NCI-H187 (cell line): ENCODE measurements at regions not wholly inside any gene's neighbourhood (a gene's known extent, or its start where the extent isn't known, plus 50 kb on each side); places are given as distances from the start of the nearest gene placed in this dataset.
A peak's percentile ranks its signal among the peaks of the same experiment; 100 is the strongest.
"Not testable (repeated sequence)": the region's sequence is repeated elsewhere in the genome, so short reads cannot be mapped to it uniquely, and the experiment has no call there.

Experiments
- DNase-seq, 2 experiments: peaks; one replicate each; lab custom pipeline; 2025; lab: John Stamatoyannopoulos, UW

GRCh38 chr12:78501825-78502224, 362.7 kb upstream of the SYT1 start:
- DNase-seq: no peak

- DNase-seq: no peak
These were observed 345.2 kb upstream of the SYT1 start for GRCh38 chr12:78519422-78519821.

GRCh38 chr12:78530100-78530765, 334.3 kb upstream of the SYT1 start:
- peak; percentile 14 to 36 for DNase-seq

GRCh38 chr12:78531831-78532458, 332.6 kb upstream of the SYT1 start:
- no peak for DNase-seq

- DNase-seq: no peak
These were observed 330.3 kb upstream of the SYT1 start for GRCh38 chr12:78534311-78534710.

GRCh38 chr12:78540606-78541336, 323.8 kb upstream of the SYT1 start:
- DNase-seq: no peak

- DNase-seq: no peak
These were observed 313.7 kb upstream of the SYT1 start for GRCh38 chr12:78550831-78551230.

GRCh38 chr12:78555802-78556201, 308.8 kb upstream of the SYT1 start:
- no peak for DNase-seq

- DNase-seq: no peak
These were observed 307.9 kb upstream of the SYT1 start for GRCh38 chr12:78556651-78557050.

GRCh38 chr12:78559416-78559815, 305.2 kb upstream of the SYT1 start:
- DNase-seq: no peak

- no peak for DNase-seq
These were observed 304.7 kb upstream of the SYT1 start for GRCh38 chr12:78559886-78560285.

- DNase-seq: no peak
These were observed 303.9 kb upstream of the SYT1 start for GRCh38 chr12:78560633-78561032.

- DNase-seq: peak; percentile 8 to 14
These were observed 302.0 kb upstream of the SYT1 start for GRCh38 chr12:78562368-78563205.

GRCh38 chr12:78563826-78564225, 300.7 kb upstream of the SYT1 start:
- DNase-seq: no peak

GRCh38 chr12:78566456-78566855, 298.1 kb upstream of the SYT1 start:
- no peak for DNase-seq

GRCh38 chr12:78568321-78569020, 296.1 kb upstream of the SYT1 start:
- DNase-seq: no peak

- DNase-seq: no peak
These were observed 292.6 kb upstream of the SYT1 start for GRCh38 chr12:78571953-78572352.

GRCh38 chr12:78575208-78575607, 289.4 kb upstream of the SYT1 start:
- DNase-seq: not testable (repeated sequence)

GRCh38 chr12:78579846-78580245, 284.7 kb upstream of the SYT1 start:
- no peak for DNase-seq

- DNase-seq: no peak
These were observed 284.3 kb upstream of the SYT1 start for GRCh38 chr12:78580296-78580695.

GRCh38 chr12:78584695-78585094, 279.9 kb upstream of the SYT1 start:
- DNase-seq: no peak

GRCh38 chr12:78585132-78585531, 279.4 kb upstream of the SYT1 start:
- no peak for DNase-seq
